ENCODE measurements at regions not wholly inside any gene's neighbourhood (a gene's known extent, or its start where the extent isn't known, plus 50 kb on each side); places are given as distances from the start of the nearest gene placed in this dataset.

DNA sequence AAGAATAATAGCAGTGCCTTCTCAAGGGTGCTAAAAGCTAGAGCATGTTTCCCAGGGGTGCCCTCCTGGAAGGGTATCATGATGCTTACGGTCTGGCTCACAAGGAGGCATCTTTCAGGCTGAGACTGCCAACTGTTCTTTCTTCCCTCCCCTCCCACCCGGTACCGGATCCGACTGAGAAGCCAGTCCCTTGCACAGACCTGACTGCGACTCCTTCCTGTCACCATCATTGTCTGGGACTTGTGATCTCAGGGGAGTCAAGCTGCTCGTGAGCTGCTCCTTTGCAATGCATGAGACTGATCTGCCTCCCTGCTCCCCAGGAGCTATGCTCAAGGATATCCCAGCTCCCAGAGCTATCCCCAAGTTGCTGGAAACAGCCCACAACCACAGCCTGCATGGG lies 170.8 kb downstream of the GADD45G start:
- DNase-seq: no peak
- in situ Hi-C loops (cut with HindIII; ENCODE audit: low pct_ligation_motif_present, low pct_unique_long_range_greater_than_20kb, low sequenced_read_pairs): no loop called here

DNA sequence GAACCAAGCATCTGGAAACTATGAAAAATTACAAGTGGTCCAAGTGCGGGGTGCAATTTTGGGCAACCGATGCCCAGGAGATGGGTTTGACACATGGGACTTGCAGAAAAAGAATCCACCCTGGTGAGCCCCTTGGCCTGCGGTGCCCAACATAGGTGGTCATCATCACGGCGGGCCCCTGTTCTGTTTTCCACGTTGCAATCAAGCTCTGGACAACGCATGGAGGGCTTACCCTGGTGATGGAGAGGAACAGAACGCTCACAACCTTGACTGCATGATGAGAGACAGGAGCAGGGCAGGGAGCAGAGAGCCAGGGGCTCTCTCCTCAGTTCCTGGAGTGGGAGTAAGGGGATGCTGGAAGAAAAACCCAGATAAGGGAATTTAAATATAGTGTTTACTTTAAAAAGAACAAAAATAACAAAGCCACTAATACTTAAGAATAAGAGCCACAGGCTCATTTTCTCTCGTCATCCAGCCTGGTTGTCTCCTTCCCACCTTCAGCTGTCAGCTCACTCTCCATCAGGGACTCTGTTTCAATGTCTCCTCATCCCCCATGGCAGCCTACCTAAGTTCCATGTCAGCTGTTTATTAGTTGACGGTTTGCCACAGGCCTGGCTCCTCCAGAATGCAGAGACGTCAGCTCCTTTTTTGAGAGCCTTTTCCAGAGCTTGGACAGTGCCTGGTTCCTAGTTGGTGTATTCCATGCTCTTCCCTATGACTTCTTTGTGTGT lies 172.1 kb downstream of the GADD45G start:
- no peak for DNase-seq
- in situ Hi-C loops (cut with HindIII; ENCODE audit: low pct_ligation_motif_present, low pct_unique_long_range_greater_than_20kb, low sequenced_read_pairs): no loop called here

DNA sequence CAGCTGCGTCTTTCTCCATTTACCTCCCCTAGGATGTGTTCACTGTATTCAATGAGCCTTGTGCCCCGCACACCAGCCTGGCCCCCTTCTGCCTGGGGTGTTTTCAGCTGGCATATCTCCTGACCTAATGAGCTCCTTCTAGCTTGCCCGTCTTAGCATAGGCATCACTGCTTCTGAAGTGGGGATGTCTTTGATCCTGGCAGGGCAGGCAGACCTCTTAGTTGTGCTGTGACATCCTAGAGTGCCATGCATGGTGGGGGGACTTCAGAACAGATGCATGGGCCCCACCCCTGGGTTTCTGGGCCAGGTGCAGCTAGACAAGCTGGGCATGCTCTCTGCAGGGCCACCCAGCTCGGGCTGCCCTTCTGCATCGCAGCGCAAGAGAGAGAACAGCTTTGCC lies 172.7 kb downstream of the GADD45G start:
- no peak for DNase-seq
- in situ Hi-C loops (cut with HindIII; ENCODE audit: low pct_ligation_motif_present, low pct_unique_long_range_greater_than_20kb, low sequenced_read_pairs): no loop called here

DNA sequence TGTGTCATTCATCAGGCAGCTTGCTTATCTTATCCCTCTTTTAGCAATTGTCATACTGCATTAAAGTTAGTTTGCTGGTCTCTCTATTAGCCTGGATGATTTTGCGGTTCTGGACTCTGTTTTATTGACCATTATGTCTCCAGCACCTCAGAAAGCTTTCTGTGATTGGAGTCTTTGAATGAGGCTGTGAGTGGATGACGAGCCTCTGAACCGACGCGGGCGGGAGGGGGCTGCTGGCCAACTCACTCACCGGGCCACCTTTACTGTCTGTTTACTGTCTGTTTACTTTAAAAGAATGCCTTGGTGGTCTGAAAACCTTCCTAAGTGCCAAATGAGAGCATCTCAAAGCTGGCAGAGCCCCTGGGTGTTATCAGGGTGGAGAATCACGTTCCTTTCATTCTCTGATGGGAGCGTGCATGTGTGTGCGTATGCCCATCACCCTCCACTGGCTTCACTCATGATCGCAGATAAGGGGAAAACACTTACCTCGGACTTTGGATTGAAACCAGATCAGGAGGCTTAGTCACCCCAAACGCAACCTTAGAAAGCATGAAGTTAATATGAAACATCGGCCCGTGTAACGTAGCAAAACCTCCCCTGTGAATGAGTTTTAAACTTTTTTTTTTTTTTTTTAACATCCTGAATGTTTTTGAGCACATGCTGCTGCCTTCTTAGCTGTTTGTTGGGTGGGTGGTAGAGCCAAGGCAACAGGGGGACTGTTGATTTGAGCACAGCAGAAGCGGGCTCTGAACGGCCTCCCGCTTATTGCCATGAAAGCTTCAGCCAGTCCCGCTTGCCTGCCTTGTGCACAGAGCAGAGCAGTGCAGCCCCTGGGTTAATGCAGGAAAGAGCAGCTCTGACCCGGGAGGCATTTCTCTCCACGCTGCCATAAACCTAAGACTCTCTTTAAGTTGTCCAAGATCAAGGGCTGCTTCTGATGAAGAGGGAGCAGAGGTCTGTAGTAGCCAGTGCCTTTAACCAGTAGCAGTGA lies 173.6 kb downstream of the GADD45G start:
- in situ Hi-C loops (cut with HindIII; ENCODE audit: low pct_ligation_motif_present, low pct_unique_long_range_greater_than_20kb, low sequenced_read_pairs): no loop called here
- no peak for DNase-seq

DNA sequence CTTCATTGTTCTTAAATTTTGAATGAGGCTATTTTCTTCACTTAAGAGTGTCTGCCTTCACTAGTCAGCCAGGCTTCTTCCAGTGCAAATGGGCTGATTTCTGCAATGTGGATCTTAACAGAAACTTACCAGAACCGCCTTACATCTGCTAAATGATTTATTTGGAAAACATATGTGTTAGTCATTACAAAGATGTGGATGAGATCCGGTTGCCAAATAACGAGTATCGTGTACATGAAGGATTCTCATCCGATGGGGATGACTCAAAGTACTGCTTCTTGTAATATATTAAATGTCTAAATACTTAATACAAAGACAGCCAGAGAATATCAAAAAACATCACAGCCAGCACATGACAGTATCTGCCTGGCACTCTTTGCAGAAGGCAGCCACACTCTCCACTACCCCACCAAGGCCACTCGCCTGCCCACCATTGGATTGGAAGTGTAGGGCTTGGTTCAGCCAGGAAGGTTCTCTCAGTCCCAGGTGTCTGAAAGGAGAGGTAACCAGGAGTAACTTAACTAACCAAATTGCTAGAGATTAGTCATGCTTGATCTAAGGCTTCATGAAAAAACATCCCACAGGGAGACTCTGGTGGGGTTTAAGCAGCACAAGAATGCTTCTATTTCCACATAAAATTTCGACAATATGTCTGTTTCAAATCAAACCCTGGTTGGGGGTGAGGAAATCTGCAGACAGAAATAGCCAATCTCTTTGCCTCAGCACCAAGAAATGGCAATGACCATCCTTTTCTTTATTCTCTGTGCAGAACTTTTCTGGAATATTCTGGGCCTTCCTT lies 174.8 kb downstream of the GADD45G start:
- no peak for DNase-seq
- in situ Hi-C loops (cut with HindIII; ENCODE audit: low pct_ligation_motif_present, low pct_unique_long_range_greater_than_20kb, low sequenced_read_pairs): no loop called here

DNA sequence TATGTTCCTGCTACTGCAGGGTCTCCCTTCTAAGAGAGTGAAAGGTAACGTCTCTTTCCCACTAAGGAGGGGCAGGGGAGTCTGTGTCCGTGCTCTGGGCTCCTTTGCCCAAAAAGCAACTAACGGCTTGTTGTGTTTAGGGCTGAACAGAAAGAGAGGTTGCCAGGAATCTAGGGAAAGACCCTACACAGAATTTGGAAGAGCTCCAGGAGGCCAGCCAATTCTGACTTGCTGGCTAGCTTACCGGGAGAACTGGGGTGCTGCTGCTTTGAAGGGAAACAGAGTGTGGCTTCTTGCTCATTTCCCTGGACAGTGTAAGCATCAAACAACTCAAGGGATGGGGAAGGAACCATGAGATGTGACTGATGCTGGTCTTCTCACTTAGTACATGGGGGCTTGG lies 176.1 kb downstream of the GADD45G start:
- no peak for DNase-seq
- in situ Hi-C loops (cut with HindIII; ENCODE audit: low pct_ligation_motif_present, low pct_unique_long_range_greater_than_20kb, low sequenced_read_pairs): no loop called here

DNA sequence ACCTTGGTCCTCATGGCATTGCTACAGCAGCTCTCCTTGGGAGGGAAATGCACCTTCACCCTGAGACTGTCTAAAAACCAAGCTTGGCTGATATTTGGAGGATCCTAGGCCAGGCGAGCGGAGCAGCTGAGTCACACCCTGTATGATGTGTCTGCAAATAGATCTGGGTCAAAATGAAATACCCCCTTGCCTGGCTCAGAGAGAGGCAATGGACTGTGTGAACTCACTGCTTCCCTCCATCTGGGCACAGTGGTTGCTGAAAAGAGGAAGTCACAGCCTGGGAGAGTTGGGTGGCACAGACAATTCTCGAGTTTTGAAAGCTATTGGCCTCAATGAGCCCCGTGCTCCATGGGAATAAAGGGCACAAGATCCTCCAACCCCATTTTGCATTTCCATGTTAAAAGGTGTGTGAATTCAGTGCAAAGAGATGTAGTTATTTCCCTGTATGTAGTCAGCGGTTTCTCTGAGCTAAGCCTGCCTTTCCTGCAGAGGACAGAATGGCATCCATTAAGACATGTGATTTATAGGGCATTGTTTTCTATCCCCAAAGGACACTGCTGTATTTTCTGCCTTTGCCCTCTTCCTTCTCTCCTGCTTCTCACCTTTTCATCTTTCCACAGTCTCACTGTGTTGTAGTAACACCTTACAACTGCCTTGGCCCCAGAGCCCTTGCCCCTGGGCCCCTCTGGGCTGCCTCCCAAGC lies 177.2 kb downstream of the GADD45G start:
- no peak for DNase-seq
- in situ Hi-C loops (cut with HindIII; ENCODE audit: low pct_ligation_motif_present, low pct_unique_long_range_greater_than_20kb, low sequenced_read_pairs): no loop called here

DNA sequence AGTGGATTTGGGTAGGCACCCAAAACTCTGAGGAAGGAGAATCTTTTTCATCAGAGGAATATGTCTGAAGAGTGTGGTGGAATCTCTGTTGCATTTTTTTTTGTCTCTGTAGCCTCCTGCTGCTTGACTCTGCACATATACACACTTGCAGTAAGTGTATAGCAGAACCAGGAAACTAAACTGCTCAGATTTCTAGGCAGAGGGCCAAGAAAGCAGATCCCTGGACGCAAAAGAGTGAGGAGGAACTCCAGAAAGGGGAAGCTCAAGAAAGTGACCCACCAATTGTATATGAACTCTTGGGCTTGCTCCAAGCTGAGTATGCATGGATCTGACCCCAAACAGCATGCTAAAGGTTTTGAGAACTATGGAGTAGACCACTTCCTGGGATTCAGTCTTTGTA lies 181.8 kb downstream of the GADD45G start:
- in situ Hi-C loops (cut with HindIII; ENCODE audit: low pct_ligation_motif_present, low pct_unique_long_range_greater_than_20kb, low sequenced_read_pairs): no loop called here
- DNase-seq: no peak

DNA sequence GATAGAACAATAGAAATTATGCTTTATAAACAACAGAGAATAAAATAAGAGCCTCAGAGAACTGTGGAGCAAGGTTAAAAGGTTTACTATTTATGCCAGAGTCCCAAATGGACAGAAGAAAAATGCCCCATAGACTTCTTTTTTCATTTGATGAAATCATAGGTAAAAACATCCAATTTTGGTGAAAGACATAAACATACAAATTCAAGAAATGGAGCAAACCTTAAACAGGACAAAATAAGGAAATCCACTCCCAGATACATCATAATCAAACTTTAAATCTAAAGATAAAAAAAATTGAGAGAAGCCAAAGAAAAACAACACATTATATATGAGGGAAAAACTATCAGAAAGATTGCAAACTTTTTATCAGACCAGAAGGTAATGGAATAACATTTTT lies 182.8 kb downstream of the GADD45G start:
- no peak for DNase-seq
- in situ Hi-C loops (cut with HindIII; ENCODE audit: low pct_ligation_motif_present, low pct_unique_long_range_greater_than_20kb, low sequenced_read_pairs): no loop called here

DNA sequence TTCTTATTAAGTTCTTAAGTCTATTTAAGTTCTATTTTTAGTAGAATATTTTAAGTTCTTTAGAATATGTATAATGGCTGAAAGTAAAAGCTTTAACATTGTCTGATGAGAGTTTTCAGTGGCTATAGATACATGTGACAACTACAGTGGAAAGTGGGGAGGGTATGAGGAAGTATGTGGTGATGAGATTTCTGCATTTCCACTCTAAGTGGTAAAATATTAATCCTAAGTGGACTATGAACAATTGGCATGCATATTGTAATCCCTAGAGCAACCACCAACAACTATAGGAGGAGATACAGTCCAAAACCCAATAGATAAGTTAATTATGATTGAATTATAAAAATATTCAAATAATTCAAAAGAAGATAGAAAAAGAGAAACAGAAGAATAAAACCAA lies 183.6 kb downstream of the GADD45G start:
- in situ Hi-C loops (cut with HindIII; ENCODE audit: low pct_ligation_motif_present, low pct_unique_long_range_greater_than_20kb, low sequenced_read_pairs): no loop called here
- DNase-seq: no peak

DNA sequence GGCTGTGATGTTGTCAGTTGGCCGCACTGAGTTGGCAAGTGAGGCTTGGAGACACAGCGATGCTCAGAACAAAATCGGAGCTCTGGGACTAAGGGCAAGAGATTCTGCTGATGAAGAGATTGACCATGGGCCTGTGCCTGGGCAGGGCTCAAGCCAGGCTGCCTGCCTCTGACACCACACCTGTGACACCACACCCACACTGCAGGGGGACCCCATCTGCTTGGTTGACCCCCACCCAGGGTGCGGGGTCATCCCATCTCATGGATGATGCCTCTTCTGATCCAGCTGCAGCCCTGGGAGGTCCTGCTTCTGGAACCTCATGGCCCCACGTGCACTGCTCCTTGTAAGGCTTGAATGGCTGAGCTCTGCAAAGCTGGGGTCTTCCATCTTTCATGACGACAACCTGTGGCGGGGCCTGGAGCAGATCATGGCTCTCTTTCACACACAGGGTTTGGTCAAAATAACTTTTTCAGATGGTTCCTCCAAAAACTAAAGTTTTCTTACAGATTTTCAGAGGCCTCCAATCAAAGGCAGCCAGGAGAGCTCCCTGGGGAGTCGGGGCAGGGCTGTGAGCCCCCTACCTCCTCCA lies 185.2 kb downstream of the GADD45G start:
- no peak for DNase-seq
- in situ Hi-C loops (cut with HindIII; ENCODE audit: low pct_ligation_motif_present, low pct_unique_long_range_greater_than_20kb, low sequenced_read_pairs): no loop called here

DNA sequence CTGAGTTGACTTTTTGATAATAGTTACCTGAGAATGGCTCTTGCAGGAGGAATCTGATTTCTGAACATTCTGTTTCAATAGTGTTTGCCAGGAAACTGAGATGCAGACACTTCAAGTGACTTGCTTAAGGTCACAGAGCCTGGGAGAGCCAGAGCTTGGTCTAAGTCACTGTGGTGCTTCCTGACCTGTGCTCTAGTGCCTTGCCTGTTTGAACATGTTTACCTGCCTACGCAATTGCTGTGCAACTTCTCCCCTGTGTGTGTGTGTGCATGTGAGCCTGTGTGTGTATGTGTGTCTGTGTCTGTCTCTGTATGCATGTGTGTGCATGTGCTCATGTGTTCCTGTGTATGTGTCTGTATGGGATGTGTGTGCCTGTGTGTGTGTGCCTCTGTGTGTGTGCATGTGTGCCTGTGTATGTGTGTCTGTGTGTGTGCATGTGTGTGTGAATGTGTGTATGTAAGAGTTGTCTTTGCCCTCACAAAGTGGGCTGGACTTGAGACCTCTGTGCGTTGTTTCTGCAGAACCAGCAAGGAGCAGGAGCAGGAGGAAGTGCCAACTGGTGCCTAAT lies 185.8 kb downstream of the GADD45G start:
- in situ Hi-C loops (cut with HindIII; ENCODE audit: low pct_ligation_motif_present, low pct_unique_long_range_greater_than_20kb, low sequenced_read_pairs): no loop called here
- DNase-seq: no peak

DNA sequence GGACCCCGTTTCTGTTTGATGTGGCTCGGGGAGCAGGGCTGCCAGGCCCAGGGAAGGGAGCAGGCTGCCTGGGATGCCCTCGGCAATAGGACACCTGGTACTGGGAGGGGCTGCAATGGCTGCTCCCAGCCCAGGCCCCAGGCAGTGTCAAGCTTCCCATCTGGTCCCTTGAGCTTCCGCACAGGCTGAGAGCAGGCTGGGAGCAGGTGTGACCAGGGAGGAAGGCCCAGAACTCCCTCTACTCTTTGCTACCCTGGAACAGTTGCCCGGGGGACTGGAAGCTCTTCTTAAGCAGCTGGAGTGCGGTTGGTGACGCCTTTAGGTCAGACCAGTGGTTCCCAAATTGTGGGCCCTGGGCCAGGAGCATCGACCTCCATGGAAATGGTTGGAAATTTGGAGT lies 186.9 kb downstream of the GADD45G start:
- in situ Hi-C loops (cut with HindIII; ENCODE audit: low pct_ligation_motif_present, low pct_unique_long_range_greater_than_20kb, low sequenced_read_pairs): no loop called here
- DNase-seq: no peak

DNA sequence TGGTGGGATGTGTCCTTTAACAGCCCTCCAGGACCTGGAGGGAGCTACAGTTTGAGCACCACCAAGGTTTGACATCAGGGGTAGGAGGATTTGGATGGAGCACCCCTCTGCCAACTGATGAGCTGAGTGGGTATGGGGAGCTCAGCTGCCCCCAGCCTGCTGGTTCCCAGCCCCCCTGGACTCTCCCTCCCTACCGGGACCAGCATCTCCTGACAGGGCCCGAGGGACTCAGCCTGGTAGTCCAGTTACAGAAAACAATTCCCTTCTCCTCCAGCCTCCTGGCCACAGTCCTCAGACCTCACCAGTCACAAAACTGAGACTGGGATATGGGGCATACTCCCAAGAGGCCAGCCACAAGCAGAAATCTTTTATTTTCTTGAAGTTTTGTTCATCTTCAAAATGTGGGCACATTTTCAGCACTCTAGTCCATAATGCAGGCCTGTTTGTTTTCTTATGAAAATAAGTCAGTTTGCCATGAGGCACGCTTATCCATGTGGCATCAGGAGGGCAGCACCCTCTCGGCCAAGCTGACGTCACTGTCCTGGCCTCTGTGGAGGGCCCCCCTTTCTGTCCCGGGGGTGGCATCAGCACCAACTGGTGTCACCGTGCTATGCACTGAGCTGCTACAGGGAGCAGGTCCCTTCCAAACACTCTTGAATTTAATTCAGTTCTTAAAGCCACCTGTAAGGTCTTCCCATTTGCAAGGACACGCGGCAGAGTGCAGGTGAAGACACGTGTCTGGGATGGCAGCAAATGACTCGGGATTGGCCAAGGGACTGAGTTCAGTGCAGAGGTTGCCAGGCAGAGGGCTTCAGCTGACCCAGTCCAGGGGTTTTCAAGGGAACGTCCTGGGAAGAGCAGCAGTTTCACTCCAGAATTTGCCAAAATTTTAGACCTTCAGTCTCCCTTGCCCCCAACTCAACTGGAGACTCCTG lies 187.6 kb downstream of the GADD45G start:
- in situ Hi-C loops (cut with HindIII; ENCODE audit: low pct_ligation_motif_present, low pct_unique_long_range_greater_than_20kb, low sequenced_read_pairs): no loop called here
- no peak for DNase-seq

DNA sequence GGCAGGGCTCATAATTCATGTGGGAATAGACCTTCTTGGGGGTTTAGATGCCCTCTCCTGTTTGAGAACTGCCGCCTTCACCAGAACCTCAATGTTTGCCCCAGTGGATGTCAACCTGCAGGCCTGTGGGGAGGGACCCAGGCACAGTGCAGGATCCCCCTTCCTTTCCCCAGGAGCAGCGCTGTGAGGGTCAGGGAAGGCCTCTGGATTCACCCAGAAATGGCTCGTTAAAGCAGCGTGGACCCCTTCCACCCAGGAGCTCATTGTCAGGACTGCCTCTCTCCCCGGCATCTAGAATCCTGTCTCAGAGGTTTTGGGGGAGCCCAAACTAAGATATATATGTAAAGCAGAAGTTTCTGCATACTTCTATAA lies 188.3 kb downstream of the GADD45G start:
- in situ Hi-C loops (cut with HindIII; ENCODE audit: low pct_ligation_motif_present, low pct_unique_long_range_greater_than_20kb, low sequenced_read_pairs): no loop called here
- no peak for DNase-seq

DNA sequence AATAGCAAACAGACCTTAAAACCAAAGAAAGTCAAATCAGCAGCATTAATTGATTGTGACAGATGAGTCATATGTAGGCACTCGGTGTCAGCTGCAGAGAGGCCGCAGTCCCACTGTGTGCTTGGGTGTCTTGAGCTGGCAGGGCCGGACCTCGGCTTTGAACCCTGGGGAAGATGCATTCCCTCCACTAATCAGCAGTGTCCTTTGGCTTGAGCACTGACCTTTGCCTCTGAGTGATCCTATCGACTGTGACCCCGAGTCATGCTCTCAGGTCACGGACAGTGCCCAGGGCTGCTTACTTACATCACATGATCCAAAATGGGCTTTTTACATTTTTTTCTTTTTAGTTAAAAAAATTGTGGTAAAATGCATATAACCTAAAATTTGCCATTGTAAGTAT lies 188.7 kb downstream of the GADD45G start:
- no peak for DNase-seq
- in situ Hi-C loops (cut with HindIII; ENCODE audit: low pct_ligation_motif_present, low pct_unique_long_range_greater_than_20kb, low sequenced_read_pairs): no loop called here

DNA sequence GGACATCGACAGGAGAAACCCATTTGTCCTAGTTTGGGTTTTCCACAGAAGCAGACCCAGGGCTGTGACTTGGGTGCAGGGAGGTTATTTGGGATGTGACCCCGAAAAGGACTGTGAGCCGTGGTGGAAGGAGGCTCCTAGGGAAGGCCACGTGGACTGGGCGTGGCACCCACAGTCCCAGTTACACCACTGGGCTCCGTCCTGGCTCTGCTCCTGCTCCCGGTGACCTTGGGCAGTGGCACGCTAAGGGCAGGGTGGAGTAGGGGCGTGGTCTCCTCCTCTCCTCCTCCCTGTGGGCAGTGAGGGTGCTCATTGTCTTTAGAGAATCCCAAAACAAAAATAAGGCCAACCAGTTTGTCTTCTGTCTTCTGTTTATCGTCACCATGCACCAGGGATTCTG lies 190.1 kb downstream of the GADD45G start:
- no peak for DNase-seq
- in situ Hi-C loops (cut with HindIII; ENCODE audit: low pct_ligation_motif_present, low pct_unique_long_range_greater_than_20kb, low sequenced_read_pairs): no loop called here

Data from ACHN (cell line).